ENCODE measurements at regions not wholly inside any gene's neighbourhood (a gene's known extent, or its start where the extent isn't known, plus 50 kb on each side); places are given as distances from the start of the nearest gene placed in this dataset.

- H3K9ac ChIP-seq (replicated peaks in 1 of 4; ENCODE audit: extremely low read depth in 1 of 4, low read depth in 3 of 4, low read length in 3 of 4) = no peak overlapping the region
- H3K9me3 ChIP-seq (ENCODE audit: insufficient read depth in 2 of 2, low read depth in 1 of 2, low read length in 1 of 2) = no peaks in the 10 kb centered on the region
- no peak overlapping the region for H2BK5ac ChIP-seq (ENCODE audit: low read depth, low read length)
- no peak overlapping the region for H2BK20ac ChIP-seq (ENCODE audit: low read length)
- no peak overlapping the region for H2AFZ ChIP-seq (ENCODE audit: low read length)
- H4K5ac ChIP-seq (ENCODE audit: insufficient read length, low read depth, low read length) = no peak overlapping the region
- 95% methylated on average over 5 of the region's 5 CpGs; no CpG with 5 or more reads in 1 of the 2 experiments for WGBS, 2 experiments (ENCODE audit: extremely low coverage in 1 of 2, insufficient coverage in 1 of 2, insufficient read length in 1 of 2, insufficient replicate concordance in 2 of 2, low coverage in 1 of 2, low lambda C conversion rate in 2 of 2, missing lambda C conversion rate in 1 of 2)
- no peak overlapping the region for H2BK15ac ChIP-seq (ENCODE audit: low read length)
- H3K36me3 ChIP-seq (ENCODE audit: control insufficient read depth in 2 of 4, insufficient read depth in 4 of 4, low read length in 3 of 4) = no peaks in the 10 kb centered on the region
- no peak overlapping the region for H3K27ac ChIP-seq (ENCODE audit: low read depth, low read length)
- no peak overlapping the region for H4K91ac ChIP-seq (replicated peaks; ENCODE audit: insufficient read length, low read length)
- H3K56ac ChIP-seq (replicated peaks; ENCODE audit: insufficient read length, low read depth, low read length) = no peak overlapping the region
- H3K14ac ChIP-seq (ENCODE audit: insufficient read length) = no peak overlapping the region
- FAIRE-seq = no peak
- no peak overlapping the region for H3K4ac ChIP-seq (replicated peaks; ENCODE audit: insufficient read length, low read depth, low read length)
- H2BK12ac ChIP-seq (ENCODE audit: low read depth, low read length) = no peak overlapping the region
- no peak overlapping the region for H3K4me3 ChIP-seq (ENCODE audit: extremely low read depth in 1 of 4, insufficient read depth in 2 of 4, low read depth in 3 of 4, low read length in 4 of 4)
- H3K4me2 ChIP-seq (ENCODE audit: insufficient read depth in 1 of 2, low read depth in 2 of 2, low read length in 2 of 2) = no peak overlapping the region
- no peaks in the 10 kb centered on the region for H3K79me2 ChIP-seq (ENCODE audit: control insufficient read depth in 1 of 2, insufficient read depth in 2 of 2, low read length in 2 of 2)
- ChIA-PET POLR2A (ENCODE audit: partially characterized antibody) (no interaction called here), CTCF (ENCODE audit: partially characterized antibody) (interaction anchor here (0.6 to 1.2 kb wide), 3 partner anchors 14 to 160 kb away, joined by 3 read pairs; no protein-coding TSS in a partner anchor)
- no peaks in the 10 kb centered on the region for H3K27me3 ChIP-seq (replicated peaks in 1 of 4; ENCODE audit: control insufficient read depth in 3 of 4, extremely low read depth in 1 of 4, insufficient read depth in 3 of 4, low read length in 3 of 4)
- H2BK120ac ChIP-seq (replicated peaks; ENCODE audit: low read depth, low read length) = no peak overlapping the region
- no peaks in the 10 kb centered on the region for H3K79me1 ChIP-seq (ENCODE audit: low read depth, low read length)
- no peak overlapping the region for H4K8ac ChIP-seq (ENCODE audit: extremely low read depth, insufficient read depth, low read length)
- no peaks in the 10 kb centered on the region for H3K23me2 ChIP-seq (ENCODE audit: low read depth, low read length)
- no peaks in the 10 kb centered on the region for H4K20me1 ChIP-seq (replicated peaks in 1 of 2; ENCODE audit: control insufficient read depth in 1 of 2, insufficient read depth in 2 of 2, low read length in 2 of 2)
- H2AK5ac ChIP-seq (ENCODE audit: low read depth, low read length) = no peak overlapping the region
- no peak for DNase-seq (ENCODE audit: low read depth in 1 of 2, low spot score in 2 of 2)
- H3K23ac ChIP-seq (ENCODE audit: insufficient read length) = no peak overlapping the region
- H3K4me1 ChIP-seq (replicated peaks in 1 of 4; ENCODE audit: control insufficient read depth in 3 of 4, insufficient read depth in 4 of 4, low read length in 3 of 4) = peaks cover 0 to 6% (median 2%) of the 10 kb centered on the region in 4 experiments; a peak in 3 of 7 replicates
- H3K18ac ChIP-seq (ENCODE audit: extremely low read depth, low read length) = no peak overlapping the region
- TF ChIP-seq YY1 (IDR thresholded peaks at IDR 0.05; ENCODE audit: low read depth, low read length) (no peak), NANOG (IDR thresholded peaks at IDR 0.05; ENCODE audit: insufficient read depth, low read depth, low read length, poor library complexity, severe bottlenecking) (no peak), CTBP2 (IDR thresholded peaks at IDR 0.05; ENCODE audit: borderline replicate concordance, insufficient read depth, insufficient read length, low read length) (no peak), SIX5 (IDR thresholded peaks at IDR 0.05; ENCODE audit: low read depth, low read length) (no peak), CEBPB (IDR thresholded peaks at IDR 0.05; ENCODE audit: low read depth, low read length) (no peak), TEAD4 (IDR thresholded peaks at IDR 0.05; ENCODE audit: low read depth, low read length) (no peak), RFX5 (IDR thresholded peaks at IDR 0.05; ENCODE audit: borderline replicate concordance, low read depth, low read length) (no peak), ZNF274 (IDR thresholded peaks at IDR 0.05; ENCODE audit: borderline replicate concordance, extremely low read depth, low read length) (no peak), TCF12 (IDR thresholded peaks at IDR 0.05; ENCODE audit: low read depth, low read length) (no peak), JUND (IDR thresholded peaks at IDR 0.05; ENCODE audit: low read length) (no peak), ATF2 (IDR thresholded peaks at IDR 0.05; ENCODE audit: low read length) (no peak), CBX8 (IDR thresholded peaks at IDR 0.05; ENCODE audit: borderline replicate concordance, low read depth, low read length) (no peak)
Measured at GRCh38 chr5:110258460-110259216, 467.8 kb downstream of the TMEM232 start.
